Naive thymus-derived CD4-positive, alpha-beta T cell (primary cell): ENCODE measurements at regions not wholly inside any gene's neighbourhood (a gene's known extent, or its start where the extent isn't known, plus 50 kb on each side); places are given as distances from the start of the nearest gene placed in this dataset.
"Not testable (repeated sequence)": the region's sequence is repeated elsewhere in the genome, so short reads cannot be mapped to it uniquely, and the experiment has no call there.

Experiments used
- ATAC-seq: fragments of 150-1000 bp; cut with Tn5 transposase; 2 replicates; pipeline ENCODE4 v1.10.0; 2021; ENCODE audit warnings: mild to moderate bottlenecking, moderate library complexity
- CTCF ChIA-PET: fragments of 350-600 bp; sonication (Branson Sonifier 250); formaldehyde crosslinking; loops from one replicate; lab custom pipeline; 2021; ENCODE audit warnings: antibody characterized with exemption; lab: Charles Lee
- POLR2A ChIA-PET: fragments of 350-600 bp; sonication (Branson Sonifier 250); formaldehyde crosslinking; loops from one replicate; lab custom pipeline; 2021; ENCODE audit warnings: antibody characterized with exemption, inconsistent platforms; lab: Charles Lee
- DNase-seq, 9 donors: peaks; one replicate each; pipeline versions ENCODE4 v3.0.0 to v3.0.0-alpha.2; 2020 to 2022; ENCODE audit warnings: mixed read lengths in 1 of 9
- H3K27ac ChIP-seq: one replicate; pipeline ENCODE4 v1.7.0; 2013; ENCODE audit warnings: mild to moderate bottlenecking, low read depth, low read length, moderate library complexity
- H3K27me3 ChIP-seq, 2 donors: one replicate each; pipeline ENCODE4 v1.7.0; 2013; ENCODE audit warnings: low read length in 2 of 2, mild to moderate bottlenecking in 2 of 2, moderate library complexity in 2 of 2; ENCODE audit not compliant: control insufficient read depth in 2 of 2, insufficient read depth in 2 of 2
- H3K36me3 ChIP-seq, 3 experiments: 1 replicate in 2 of 3; 2 replicates in 1 of 3; pipeline ENCODE4 v1.7.0; 2013; ENCODE audit warnings: low read length in 3 of 3, mild to moderate bottlenecking in 3 of 3, moderate library complexity in 1 of 3; ENCODE audit not compliant: insufficient read depth in 3 of 3, control insufficient read depth in 2 of 3
- H3K4me1 ChIP-seq, 2 donors: one replicate each; pipeline ENCODE4 v1.7.0; 2013; ENCODE audit warnings: low read length in 2 of 2, mild to moderate bottlenecking in 2 of 2, moderate library complexity in 1 of 2; ENCODE audit not compliant: control insufficient read depth in 2 of 2, insufficient read depth in 2 of 2
- H3K4me3 ChIP-seq: 2 replicates; pipeline ENCODE4 v1.7.0; 2013; ENCODE audit warnings: mild to moderate bottlenecking, low read length
- H3K9me3 ChIP-seq, 3 experiments: 1 replicate in 2 of 3; 2 replicates in 1 of 3; pipeline ENCODE4 v1.7.0; 2013; ENCODE audit warnings: low read length in 3 of 3; ENCODE audit not compliant: control insufficient read depth in 2 of 3
- H3K27ac Mint-ChIP-seq, 9 donors: one replicate each; pipeline ENCODE4 v1.8.0; 2020 to 2022; ENCODE audit warnings: mixed read lengths in 9 of 9, mild to moderate bottlenecking in 8 of 9, moderate library complexity in 5 of 9, inconsistent platforms in 2 of 9
- H3K27me3 Mint-ChIP-seq, 5 donors: one replicate each; pipeline ENCODE4 v1.8.0; 2021 to 2022; ENCODE audit warnings: mixed read lengths in 5 of 5, mild to moderate bottlenecking in 1 of 5
- H3K36me3 Mint-ChIP-seq, 5 donors: one replicate each; pipeline ENCODE4 v1.8.0; 2020 to 2022; ENCODE audit warnings: mixed read lengths in 5 of 5, mild to moderate bottlenecking in 3 of 5, inconsistent platforms in 1 of 5
- H3K4me1 Mint-ChIP-seq, 7 donors: one replicate each; pipeline ENCODE4 v1.8.0; 2020 to 2022; ENCODE audit warnings: mixed read lengths in 7 of 7, mild to moderate bottlenecking in 3 of 7, inconsistent platforms in 1 of 7
- H3K4me3 Mint-ChIP-seq, 10 donors: one replicate each; pipeline ENCODE4 v1.8.0; 2020 to 2022; ENCODE audit warnings: mild to moderate bottlenecking in 10 of 10, mixed read lengths in 10 of 10, moderate library complexity in 6 of 10, inconsistent platforms in 2 of 10
- H3K9me3 Mint-ChIP-seq, 11 donors: one replicate each; pipeline ENCODE4 v1.8.0; 2020 to 2022; ENCODE audit warnings: mixed read lengths in 11 of 11, mild to moderate bottlenecking in 4 of 11, inconsistent platforms in 1 of 11, moderate library complexity in 1 of 11
- intact Hi-C, 2 donors: fragments of 100-400 bp; cut with micrococcal nuclease; formaldehyde crosslinking; loops; one replicate each; pipeline ENCODE4 v1.15.1; 2023

- Histone ChIP-seq H3K36me3 (no peaks in the 10 kb centered on the region), H3K27me3 (no peaks in the 10 kb centered on the region), H3K4me3 (no peak overlapping the region), H3K27ac (no peak overlapping the region), H3K9me3 (no peaks in the 10 kb centered on the region), H3K4me1 (no peaks in the 10 kb centered on the region)
- Mint-ChIP-seq H3K27me3 (no peaks in the 10 kb centered on the region), H3K27ac (no peak overlapping the region), H3K36me3 (no peaks in the 10 kb centered on the region), H3K9me3 (peaks cover 0 to 6% (median 0%) of the 10 kb centered on the region in 11 donors), H3K4me1 (no peaks in the 10 kb centered on the region), H3K4me3 (no peak overlapping the region)
- ChIA-PET POLR2A (no interaction called here), CTCF (no interaction called here)
- no peak for ATAC-seq
- intact Hi-C loops = no loop called here
- DNase-seq = no peak
Observed at GRCh38 chr6:67687396-67687795, 947.7 kb upstream of the ADGRB3 start.

- H3K27me3 Mint-ChIP-seq, POLR2A ChIA-PET, H3K36me3 ChIP-seq, H3K27ac ChIP-seq, H3K27ac Mint-ChIP-seq, H3K27me3 ChIP-seq, H3K4me1 ChIP-seq, intact Hi-C loops, ATAC-seq, H3K4me3 Mint-ChIP-seq, DNase-seq, H3K36me3 Mint-ChIP-seq, H3K9me3 Mint-ChIP-seq, H3K4me1 Mint-ChIP-seq, H3K9me3 ChIP-seq, H3K4me3 ChIP-seq, CTCF ChIA-PET: not testable (repeated sequence)
Observed at GRCh38 chr6:67686225-67686624, 948.9 kb upstream of the ADGRB3 start.

- Mint-ChIP-seq H3K27ac (no peak overlapping the region), H3K4me1 (no peaks in the 10 kb centered on the region), H3K27me3 (no peaks in the 10 kb centered on the region), H3K4me3 (no peak overlapping the region), H3K36me3 (no peaks in the 10 kb centered on the region), H3K9me3 (peaks cover 0 to 14% (median 3%) of the 10 kb centered on the region in 11 donors)
- no peaks in the 10 kb centered on the region for H3K9me3 ChIP-seq
- POLR2A ChIA-PET = no interaction called here
- DNase-seq (no peak), ATAC-seq (no peak)
- no peaks in the 10 kb centered on the region for H3K36me3 ChIP-seq
- CTCF ChIA-PET = no interaction called here
- H3K27ac ChIP-seq = no peak overlapping the region
- intact Hi-C loops = no loop called here
- no peak overlapping the region for H3K4me3 ChIP-seq
- no peaks in the 10 kb centered on the region for H3K4me1 ChIP-seq
- no peaks in the 10 kb centered on the region for H3K27me3 ChIP-seq
Observed at GRCh38 chr6:67683960-67684359, 951.1 kb upstream of the ADGRB3 start.

DNA sequence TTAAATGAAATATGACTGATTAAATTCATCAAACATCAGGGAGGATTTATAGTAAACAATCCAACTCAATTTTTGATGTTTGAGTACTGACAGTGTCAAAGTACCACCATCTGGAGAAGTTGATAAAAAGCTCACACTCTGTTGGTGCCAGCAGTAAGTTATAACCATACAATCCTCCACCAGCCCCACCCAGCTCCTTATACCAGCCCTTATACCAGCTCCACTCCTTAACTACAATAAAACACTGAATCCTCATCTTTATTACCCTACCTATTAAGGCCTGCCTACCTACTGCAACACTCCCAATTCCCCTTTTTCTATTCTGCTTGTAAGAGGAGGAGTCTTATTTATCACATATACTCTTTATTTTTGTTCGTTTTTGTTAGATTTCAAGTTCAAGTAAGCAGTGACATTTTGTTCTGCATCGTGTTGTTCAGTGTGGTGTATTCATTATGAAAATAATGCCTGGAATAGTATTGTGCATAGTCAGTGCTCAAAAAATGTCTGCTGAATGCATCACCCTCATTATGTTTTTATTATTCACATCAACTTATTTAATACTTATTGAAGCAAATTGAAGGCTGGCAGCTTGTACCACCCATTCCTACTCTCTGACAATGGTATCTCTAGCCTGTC lies 954.7 kb upstream of the ADGRB3 start:
- Histone ChIP-seq H3K9me3 (no peaks in the 10 kb centered on the region), H3K4me1 (no peaks in the 10 kb centered on the region), H3K27ac (no peak overlapping the region), H3K4me3 (no peak overlapping the region), H3K27me3 (no peaks in the 10 kb centered on the region), H3K36me3 (no peaks in the 10 kb centered on the region)
- intact Hi-C loops = no loop called here
- POLR2A ChIA-PET = no interaction called here
- no peaks in the 10 kb centered on the region for H3K36me3 Mint-ChIP-seq
- DNase-seq = no peak
- H3K4me1 Mint-ChIP-seq = no peaks in the 10 kb centered on the region
- ATAC-seq = no peak
- peaks cover 0 to 20% (median 5%) of the 10 kb centered on the region in 11 donors for H3K9me3 Mint-ChIP-seq
- H3K27ac Mint-ChIP-seq = no peak overlapping the region
- no peak overlapping the region for H3K4me3 Mint-ChIP-seq
- H3K27me3 Mint-ChIP-seq = no peaks in the 10 kb centered on the region
- CTCF ChIA-PET = no interaction called here

DNA sequence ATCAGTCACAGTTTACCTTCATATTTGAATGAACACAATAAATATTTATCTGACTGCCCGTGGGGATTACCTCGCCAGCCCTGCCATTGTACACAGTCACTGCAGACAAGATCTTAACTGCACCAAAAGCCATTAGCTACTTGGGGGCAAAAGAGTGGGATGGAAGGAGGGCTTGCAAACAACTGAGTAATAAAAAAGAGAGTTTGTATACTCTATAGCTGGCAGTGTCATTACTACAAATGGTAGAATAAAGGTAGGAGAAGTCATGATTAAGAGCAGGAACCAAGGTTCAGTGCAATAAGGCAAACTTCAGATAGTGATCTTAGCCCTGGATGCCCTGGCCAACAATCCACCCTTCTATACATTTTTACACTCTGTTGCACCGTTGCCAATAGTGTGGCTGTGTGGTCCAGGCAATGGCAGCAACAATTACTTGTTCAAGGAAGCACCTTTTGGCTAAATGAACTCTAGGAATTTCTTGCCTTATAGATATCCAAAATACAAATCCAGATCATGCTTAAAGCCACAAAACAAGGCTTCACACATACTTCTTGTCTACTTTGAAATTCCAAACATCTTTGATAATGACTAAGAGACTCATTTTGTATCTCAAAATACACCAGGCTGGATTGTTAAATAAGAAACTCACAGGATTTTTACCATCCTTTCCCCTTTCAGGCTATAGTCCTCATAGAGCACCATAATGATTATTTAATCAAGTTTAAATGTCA lies 955.4 kb upstream of the ADGRB3 start:
- H3K27me3 ChIP-seq = no peaks in the 10 kb centered on the region
- no peaks in the 10 kb centered on the region for H3K4me1 Mint-ChIP-seq
- ChIA-PET POLR2A (no interaction called here), CTCF (interaction anchor here (0.6 kb wide), 1 partner anchor 24 kb away, joined by 3 read pairs; no protein-coding TSS in a partner anchor)
- H3K36me3 Mint-ChIP-seq = no peaks in the 10 kb centered on the region
- no peaks in the 10 kb centered on the region for H3K4me1 ChIP-seq
- peaks cover 0 to 20% (median 6%) of the 10 kb centered on the region in 11 donors for H3K9me3 Mint-ChIP-seq
- no peaks in the 10 kb centered on the region for H3K36me3 ChIP-seq
- no peak overlapping the region for H3K4me3 ChIP-seq
- no peak for DNase-seq
- intact Hi-C loops = no loop called here
- ATAC-seq = no peak
- no peaks in the 10 kb centered on the region for H3K27me3 Mint-ChIP-seq
- H3K4me3 Mint-ChIP-seq = no peak overlapping the region
- no peak overlapping the region for H3K27ac ChIP-seq
- H3K9me3 ChIP-seq = no peaks in the 10 kb centered on the region
- no peak overlapping the region for H3K27ac Mint-ChIP-seq

- ATAC-seq (no peak), DNase-seq (no peak)
- H3K4me3 Mint-ChIP-seq = no peak overlapping the region
- CTCF ChIA-PET = no interaction called here
- H3K9me3 ChIP-seq = peaks cover 0 to 8% (median 0%) of the 10 kb centered on the region in 3 experiments
- no peak overlapping the region for H3K27ac ChIP-seq
- H3K4me3 ChIP-seq = no peak overlapping the region
- H3K27ac Mint-ChIP-seq = no peak overlapping the region
- H3K36me3 Mint-ChIP-seq = no peaks in the 10 kb centered on the region
- H3K36me3 ChIP-seq = no peaks in the 10 kb centered on the region
- H3K4me1 Mint-ChIP-seq = no peaks in the 10 kb centered on the region
- peaks cover 0 to 33% (median 11%) of the 10 kb centered on the region in 11 donors for H3K9me3 Mint-ChIP-seq
- no peaks in the 10 kb centered on the region for H3K4me1 ChIP-seq
- POLR2A ChIA-PET = no interaction called here
- H3K27me3 ChIP-seq = no peaks in the 10 kb centered on the region
- H3K27me3 Mint-ChIP-seq = no peaks in the 10 kb centered on the region
- intact Hi-C loops = no loop called here
Observed at GRCh38 chr6:67676892-67677291, 958.2 kb upstream of the ADGRB3 start.
